ENCODE measurements at regions not wholly inside any gene's neighbourhood (a gene's known extent, or its start where the extent isn't known, plus 50 kb on each side); places are given as distances from the start of the nearest gene placed in this dataset.

- Histone ChIP-seq H3K27ac (ENCODE audit: low read length) (no peak overlapping the region), H3K27me3 (replicated peaks; ENCODE audit: insufficient read depth, low read length) (no peaks in the 10 kb centered on the region), H2AFZ (ENCODE audit: low read length) (no peak overlapping the region), H3F3A (ENCODE audit: insufficient read depth, low read length) (no peaks in the 10 kb centered on the region), H3K4me3 (ENCODE audit: low read length) (no peak overlapping the region), H3K36me3 (replicated peaks; ENCODE audit: insufficient read depth, low read length) (no peaks in the 10 kb centered on the region), H3K4me2 (ENCODE audit: low read depth, low read length) (no peak overlapping the region), H4K20me1 (ENCODE audit: insufficient read depth, low read length) (no peaks in the 10 kb centered on the region), H3K9me3 (replicated peaks; ENCODE audit: insufficient read depth, low read length) (no peaks in the 10 kb centered on the region), H3K79me2 (ENCODE audit: low read length) (no peaks in the 10 kb centered on the region), H3K9ac (ENCODE audit: low read length) (no peak overlapping the region), H3K4me1 (ENCODE audit: low read length) (no peaks in the 10 kb centered on the region), H3K9me2 (replicated peaks; ENCODE audit: insufficient read depth, low read length) (no peaks in the 10 kb centered on the region)
- TF ChIP-seq CTCF (IDR thresholded peaks at IDR 0.05; ENCODE audit: low read length): no peak
- TF ChIP-seq EZH2 (optimal IDR thresholded peaks at IDR 0.05; ENCODE audit: low read depth, low read length): no peak
- no peak for TF ChIP-seq EZH2phosphoT487 (IDR thresholded peaks at IDR 0.05; ENCODE audit: low read length)
- no peak for DNase-seq
These were observed 83.7 kb upstream of the APCDD1 start for GRCh38 chr18:10370716-10371115.

GRCh38 chr18:10371165-10371564, 83.3 kb upstream of the APCDD1 start:
- Histone ChIP-seq H3K9me2 (replicated peaks; ENCODE audit: insufficient read depth, low read length) (no peaks in the 10 kb centered on the region), H3F3A (ENCODE audit: insufficient read depth, low read length) (no peaks in the 10 kb centered on the region), H3K4me3 (ENCODE audit: low read length) (no peak overlapping the region), H3K27me3 (replicated peaks; ENCODE audit: insufficient read depth, low read length) (no peaks in the 10 kb centered on the region), H3K79me2 (ENCODE audit: low read length) (no peaks in the 10 kb centered on the region), H3K9ac (ENCODE audit: low read length) (no peak overlapping the region), H3K4me2 (ENCODE audit: low read depth, low read length) (no peak overlapping the region), H3K4me1 (ENCODE audit: low read length) (no peaks in the 10 kb centered on the region), H3K27ac (ENCODE audit: low read length) (no peak overlapping the region), H3K9me3 (replicated peaks; ENCODE audit: insufficient read depth, low read length) (no peaks in the 10 kb centered on the region), H2AFZ (ENCODE audit: low read length) (no peak overlapping the region), H4K20me1 (ENCODE audit: insufficient read depth, low read length) (no peaks in the 10 kb centered on the region), H3K36me3 (replicated peaks; ENCODE audit: insufficient read depth, low read length) (no peaks in the 10 kb centered on the region)
- TF ChIP-seq EZH2phosphoT487 (IDR thresholded peaks at IDR 0.05; ENCODE audit: low read length): no peak
- TF ChIP-seq CTCF (IDR thresholded peaks at IDR 0.05; ENCODE audit: low read length): no peak
- TF ChIP-seq EZH2 (optimal IDR thresholded peaks at IDR 0.05; ENCODE audit: low read depth, low read length): no peak
- DNase-seq: no peak

DNA sequence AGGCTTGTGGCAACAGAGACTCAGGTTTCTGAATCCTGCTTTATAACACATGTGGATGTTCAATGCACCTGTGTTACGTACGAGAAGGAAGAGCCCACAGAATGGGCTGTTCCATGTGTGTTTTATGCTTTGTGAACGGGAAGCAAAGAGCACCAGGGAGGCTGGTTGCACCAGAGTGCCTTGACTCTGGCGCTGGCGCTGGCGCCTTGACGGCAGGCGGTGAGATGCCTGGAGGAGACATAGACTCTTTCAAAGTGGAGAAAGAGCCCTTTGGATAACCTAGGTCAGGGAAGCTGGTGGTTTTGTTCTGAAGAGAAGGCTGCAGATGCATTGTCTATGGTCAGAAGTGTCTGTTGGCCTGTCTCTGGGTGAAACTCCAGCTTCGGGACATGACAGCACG, 80.2 kb upstream of the APCDD1 start:
- Histone ChIP-seq H3K4me2 (ENCODE audit: low read depth, low read length) (no peak overlapping the region), H2AFZ (ENCODE audit: low read length) (no peak overlapping the region), H3K9ac (ENCODE audit: low read length) (no peak overlapping the region), H3K36me3 (replicated peaks; ENCODE audit: insufficient read depth, low read length) (no peaks in the 10 kb centered on the region), H3F3A (ENCODE audit: insufficient read depth, low read length) (no peaks in the 10 kb centered on the region), H3K27me3 (replicated peaks; ENCODE audit: insufficient read depth, low read length) (no peaks in the 10 kb centered on the region), H3K79me2 (ENCODE audit: low read length) (no peaks in the 10 kb centered on the region), H3K9me3 (replicated peaks; ENCODE audit: insufficient read depth, low read length) (no peaks in the 10 kb centered on the region), H4K20me1 (ENCODE audit: insufficient read depth, low read length) (no peaks in the 10 kb centered on the region), H3K4me3 (ENCODE audit: low read length) (no peak overlapping the region), H3K4me1 (ENCODE audit: low read length) (no peaks in the 10 kb centered on the region), H3K9me2 (replicated peaks; ENCODE audit: insufficient read depth, low read length) (no peaks in the 10 kb centered on the region), H3K27ac (ENCODE audit: low read length) (no peak overlapping the region)
- TF ChIP-seq EZH2phosphoT487 (IDR thresholded peaks at IDR 0.05; ENCODE audit: low read length): no peak
- TF ChIP-seq EZH2 (optimal IDR thresholded peaks at IDR 0.05; ENCODE audit: low read depth, low read length): no peak
- TF ChIP-seq CTCF (IDR thresholded peaks at IDR 0.05; ENCODE audit: low read length): no peak
- no peak for DNase-seq

Data from MM.1S (cell line).